Muscle of arm (tissue), 1 donor: ENCODE measurements at regions not wholly inside any gene's neighbourhood (a gene's known extent, or its start where the extent isn't known, plus 50 kb on each side); places are given as distances from the start of the nearest gene placed in this dataset.
A peak's percentile ranks its signal among the peaks of the same experiment; 100 is the strongest.

ENCODE experiments used
- DNase-seq: peaks from one replicate; pipeline ENCODE4 v3.0.0-alpha.2; 2013

- DNase-seq = no peak
Observed at GRCh38 chr10:6305401-6306321, 102.9 kb downstream of the PFKFB3 start.

- DNase-seq = no peak
Observed at GRCh38 chr10:6306917-6307316, 104.2 kb downstream of the PFKFB3 start.

GRCh38 chr10:6309816-6310215 is 107.1 kb downstream of the PFKFB3 start:
- DNase-seq = no peak

GRCh38 chr10:6310977-6311376 is 108.2 kb downstream of the PFKFB3 start:
- DNase-seq = no peak

- no peak for DNase-seq
Observed at GRCh38 chr10:6311700-6312330, 109.1 kb downstream of the PFKFB3 start.

- no peak for DNase-seq
Observed at GRCh38 chr10:6312636-6313035, 109.9 kb downstream of the PFKFB3 start.

GRCh38 chr10:6313111-6313895 is 110.6 kb downstream of the PFKFB3 start:
- no peak for DNase-seq

- DNase-seq = no peak
Observed at GRCh38 chr10:6314620-6315205, 112.0 kb downstream of the PFKFB3 start.

GRCh38 chr10:6319119-6319518 is 116.4 kb downstream of the PFKFB3 start:
- no peak for DNase-seq

GRCh38 chr10:6320320-6321010 is 117.7 kb downstream of the PFKFB3 start:
- no peak for DNase-seq

GRCh38 chr10:6321880-6322279 is 119.1 kb downstream of the PFKFB3 start:
- no peak for DNase-seq

- DNase-seq = no peak
Observed at GRCh38 chr10:6322805-6323204, 120.1 kb downstream of the PFKFB3 start.

- DNase-seq = no peak
Observed at GRCh38 chr10:6327961-6328698, 125.4 kb downstream of the PFKFB3 start.

- DNase-seq = peak; percentile 15
Observed at GRCh38 chr10:6328699-6329423, 126.1 kb downstream of the PFKFB3 start.

GRCh38 chr10:6333086-6333485 is 130.4 kb downstream of the PFKFB3 start:
- DNase-seq = no peak

- no peak for DNase-seq
Observed at GRCh38 chr10:6333973-6334372, 131.2 kb downstream of the PFKFB3 start.

- DNase-seq = no peak
Observed at GRCh38 chr10:6336016-6336415, 133.3 kb downstream of the PFKFB3 start.

- DNase-seq = no peak
Observed at GRCh38 chr10:6337382-6337781, 134.7 kb downstream of the PFKFB3 start.

- no peak for DNase-seq
Observed at GRCh38 chr10:6338361-6338760, 135.6 kb downstream of the PFKFB3 start.

- no peak for DNase-seq
Observed at GRCh38 chr10:6339891-6340290, 137.2 kb downstream of the PFKFB3 start.
